Anterior cingulate cortex (tissue), 58 donors: ENCODE measurements at regions not wholly inside any gene's neighbourhood (a gene's known extent, or its start where the extent isn't known, plus 50 kb on each side); places are given as distances from the start of the nearest gene placed in this dataset.
A peak's percentile ranks its signal among the peaks of the same experiment; 100 is the strongest.

Experiments used
- DNase-seq, 58 donors: peaks; one replicate each; lab custom pipeline; 2025; lab: John Stamatoyannopoulos, UW

DNA sequence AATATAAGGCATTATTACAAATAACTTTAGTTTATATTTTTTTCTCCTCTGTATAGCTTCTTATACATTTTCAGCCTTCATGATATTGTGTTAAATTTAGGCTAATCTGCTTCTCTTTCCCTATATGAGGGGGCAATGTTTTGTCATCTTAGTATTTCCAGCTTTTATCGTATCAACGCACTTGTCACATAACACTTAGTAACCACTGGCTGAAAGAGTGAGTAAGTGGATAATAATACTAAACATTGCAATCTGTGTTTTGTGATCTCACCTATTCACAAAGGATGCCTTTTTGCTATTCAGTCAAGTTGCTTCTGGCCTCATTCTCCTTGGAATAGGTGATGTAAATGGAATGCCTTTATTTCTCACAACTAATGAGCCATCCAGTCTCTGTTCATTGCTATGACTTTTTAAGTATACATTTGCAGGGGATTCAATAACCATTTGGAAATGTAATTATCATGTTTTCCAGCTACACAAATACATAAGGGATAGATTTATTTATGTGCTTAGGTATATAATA, 260.9 kb downstream of the BMP4 start:
- DNase-seq, result no peak

DNA sequence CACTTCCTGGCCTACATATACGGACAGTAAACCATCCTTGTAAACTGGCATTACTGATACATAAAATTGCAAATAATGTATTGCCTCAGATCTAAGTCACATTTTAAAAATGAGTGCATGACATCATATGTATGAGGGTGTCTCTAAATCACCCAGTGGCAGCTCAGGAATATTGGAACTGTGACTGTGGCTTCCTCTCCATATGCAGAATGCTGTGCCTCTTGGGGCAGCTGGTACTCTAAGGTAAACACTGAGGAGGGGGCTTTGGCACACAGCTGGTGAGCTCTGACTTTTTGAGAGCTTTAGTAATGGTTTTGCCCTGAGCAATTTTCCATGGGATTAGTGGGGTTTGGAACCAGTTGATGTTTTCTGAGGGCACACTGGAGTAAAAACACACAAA, 263.7 kb downstream of the BMP4 start:
- no peak for DNase-seq

DNA sequence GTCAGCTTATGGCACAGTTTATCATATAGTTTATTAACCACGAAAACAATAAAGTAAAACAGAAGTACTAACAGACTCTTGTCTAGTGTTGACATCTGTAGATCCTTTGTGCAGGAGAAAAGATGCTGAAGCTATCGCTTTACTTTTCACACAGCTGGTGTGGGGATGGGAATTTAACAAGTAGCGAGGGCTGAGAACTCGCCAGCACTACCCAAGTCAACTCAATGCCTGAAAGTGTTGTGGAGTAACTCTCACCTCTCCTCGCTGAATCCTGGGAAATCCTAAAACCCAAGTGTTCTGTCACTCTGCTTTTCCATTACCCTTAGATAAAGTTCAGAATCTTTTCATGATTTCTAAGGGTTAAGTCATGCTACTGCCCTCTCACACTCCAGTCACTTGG, 264.2 kb downstream of the BMP4 start:
- no peak for DNase-seq

DNA sequence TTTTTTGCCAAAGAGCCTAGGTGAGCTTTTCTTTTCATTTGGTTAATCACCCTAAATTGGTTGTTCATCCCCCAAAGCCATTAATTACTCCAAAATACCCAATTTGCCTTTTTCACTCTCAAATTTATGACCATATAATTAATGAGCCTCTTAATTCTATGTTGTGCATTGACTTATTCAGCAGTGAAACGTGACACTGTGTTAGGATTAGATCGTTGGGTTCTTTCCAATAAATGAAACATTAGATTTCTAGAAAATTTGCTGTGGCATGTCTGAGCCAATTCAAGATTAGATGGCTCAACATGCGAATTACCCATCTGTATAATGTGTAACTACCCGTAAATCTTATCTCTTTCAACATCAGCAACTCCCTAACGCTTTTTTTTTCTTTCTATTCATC, 273.4 kb downstream of the BMP4 start:
- DNase-seq, result no peak

DNA sequence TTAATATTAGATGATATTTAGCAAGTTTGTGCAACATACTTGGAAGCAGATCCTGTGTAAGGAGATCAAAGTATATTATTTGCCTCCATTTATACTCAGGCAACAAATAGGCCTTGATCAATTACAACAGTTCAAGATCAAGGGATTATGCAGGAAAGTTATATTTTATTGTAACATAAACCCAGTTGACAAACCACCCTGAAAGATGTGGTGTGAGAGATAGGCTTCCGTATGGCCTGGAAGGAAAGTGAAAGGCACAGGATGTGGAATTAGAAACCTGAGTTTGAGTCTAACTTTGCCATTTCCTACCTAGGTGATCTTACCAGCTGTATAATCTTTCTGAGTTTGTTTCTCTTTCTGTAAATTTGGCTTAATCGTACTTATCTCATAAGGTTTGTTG, 284.1 kb downstream of the BMP4 start:
- DNase-seq, result no peak

DNA sequence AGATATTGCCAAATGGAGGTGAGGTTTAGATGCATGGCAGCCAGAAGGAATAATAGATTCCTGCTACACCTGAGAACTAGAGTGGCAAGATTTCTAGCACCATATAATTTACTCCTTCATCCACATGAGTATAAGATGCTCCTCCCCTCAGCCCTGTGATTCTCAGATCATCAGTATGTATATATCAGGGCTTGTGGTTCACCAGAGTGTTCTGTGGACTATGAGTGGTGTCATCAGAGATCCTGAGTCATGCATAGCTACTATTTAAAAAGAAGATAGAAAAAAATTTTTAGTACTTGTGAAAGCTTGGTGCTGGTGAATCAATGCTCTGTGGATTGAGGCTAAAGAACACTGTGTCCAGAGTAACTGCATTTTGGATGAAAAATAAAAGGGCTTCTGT, 285.9 kb downstream of the BMP4 start:
- DNase-seq, result no peak

DNA sequence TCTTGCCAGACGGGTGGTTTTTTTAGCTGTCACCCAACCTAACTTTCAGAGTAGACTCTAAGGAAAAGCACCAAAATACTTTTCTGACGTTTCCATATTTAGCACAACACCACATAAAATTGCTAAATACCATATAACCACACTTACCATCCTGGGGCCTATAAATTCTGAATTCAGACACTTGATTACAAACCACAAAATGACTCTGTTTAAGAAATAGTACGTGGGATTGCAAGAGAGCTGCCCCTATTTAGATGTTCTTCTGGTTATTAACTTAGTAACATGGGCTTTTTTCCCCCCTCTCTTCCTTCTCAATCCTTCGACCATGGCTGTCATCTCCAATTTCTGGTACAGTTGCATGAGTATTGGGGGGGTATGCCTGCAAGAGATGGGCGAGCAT, 287.7 kb downstream of the BMP4 start:
- DNase-seq, result no peak

DNA sequence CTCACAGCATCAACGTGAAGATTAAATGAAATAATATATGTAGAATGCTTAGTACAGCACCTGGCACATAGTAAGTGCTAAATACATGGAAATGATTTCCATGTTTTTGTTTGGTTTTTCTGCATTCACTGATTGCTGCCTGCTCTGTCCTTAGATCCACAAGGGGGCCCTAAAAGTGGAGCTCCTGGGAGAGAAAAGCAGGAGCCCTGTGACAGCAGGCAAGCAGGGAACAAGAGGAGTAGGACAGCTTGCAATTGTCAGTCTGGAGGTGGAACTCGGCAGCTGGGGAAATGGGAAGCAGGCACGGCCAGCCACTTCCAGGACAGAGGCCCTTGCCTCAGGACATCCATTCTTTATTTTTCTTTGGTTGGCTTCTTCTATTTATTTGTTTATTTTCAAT, 292.9 kb downstream of the BMP4 start:
- peak in 7 of 58 donors; percentile 1 to 37 (median 5) for DNase-seq

DNA sequence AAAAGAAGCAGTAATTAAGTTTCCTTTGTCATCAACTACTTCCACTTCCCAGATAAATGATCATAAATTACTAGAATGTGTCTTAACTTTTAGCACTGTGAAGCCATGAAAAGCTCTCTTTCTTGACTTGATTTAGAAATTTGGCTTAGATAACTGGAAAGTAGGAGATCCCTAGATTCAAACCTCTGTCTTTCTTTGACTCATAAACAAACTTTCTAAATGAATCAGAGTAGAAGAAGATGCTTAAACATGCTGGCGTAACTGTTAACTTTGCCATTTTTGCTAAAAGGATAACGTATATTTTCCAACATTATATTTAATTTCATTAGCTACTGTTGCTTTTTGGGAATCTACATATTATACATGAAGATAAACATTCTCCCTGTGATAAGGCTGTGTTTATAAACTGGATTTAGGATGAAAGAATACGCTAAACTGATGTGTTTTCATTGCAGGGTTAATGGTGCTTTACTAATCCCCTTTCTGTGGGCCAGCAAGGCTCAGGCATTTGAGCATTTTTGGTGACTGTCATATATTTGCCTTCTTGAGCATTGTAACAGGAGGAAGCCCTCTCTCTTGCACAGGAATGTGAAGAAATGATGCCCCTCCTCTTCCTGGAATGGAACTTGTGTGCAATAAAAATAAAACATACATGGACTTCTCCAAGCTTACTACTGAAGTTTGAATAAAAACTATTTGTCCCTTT, 301.4 kb downstream of the BMP4 start:
- DNase-seq, result no peak

DNA sequence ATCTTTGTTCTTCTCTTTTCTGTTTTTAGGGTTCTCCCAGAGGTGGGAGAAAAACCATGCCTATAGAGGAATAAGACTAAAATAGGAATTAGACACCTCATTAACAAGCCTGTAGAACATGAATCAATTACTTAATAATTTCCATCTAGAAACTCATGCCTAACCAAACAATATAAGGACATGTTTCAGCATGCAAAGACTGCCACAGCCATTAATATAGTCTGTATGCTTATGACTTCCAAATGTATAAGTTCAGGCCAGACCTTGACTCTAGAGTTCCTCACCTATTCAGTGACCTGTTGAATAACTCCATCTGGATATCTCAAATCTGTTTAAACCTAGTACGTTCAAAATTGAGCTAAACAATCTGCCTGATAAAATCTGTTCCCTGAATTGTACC, 304.6 kb downstream of the BMP4 start:
- no peak for DNase-seq

DNA sequence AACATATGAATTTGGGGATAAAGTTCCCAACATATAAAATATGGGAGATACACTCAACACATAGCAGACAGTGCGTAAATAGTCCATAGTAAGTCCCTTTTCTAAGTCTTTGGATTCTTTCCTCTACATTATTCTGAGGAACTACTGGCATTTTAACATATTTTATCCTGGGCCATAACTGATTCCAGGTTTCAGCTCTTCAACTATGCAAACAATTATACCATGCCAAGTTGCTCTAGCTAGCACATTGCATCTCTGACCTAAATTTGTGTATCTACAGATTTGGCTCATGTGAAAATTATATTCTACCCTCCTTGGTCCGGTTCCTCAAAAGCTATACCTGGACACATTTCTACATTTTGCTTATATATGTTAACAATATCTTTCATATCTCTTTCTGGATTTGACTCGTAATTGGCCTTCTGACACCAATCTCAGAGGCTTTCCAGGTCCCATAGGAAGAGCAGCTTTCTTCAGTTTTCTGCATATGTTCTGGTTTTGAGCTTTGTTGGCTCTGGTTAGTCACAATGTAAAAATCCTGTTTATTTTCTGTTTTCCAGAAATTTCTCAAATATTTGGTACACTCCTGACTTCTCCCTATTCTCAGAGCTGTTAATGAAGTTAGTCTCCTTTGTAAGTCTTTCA, 305.4 kb downstream of the BMP4 start:
- DNase-seq, result no peak

DNA sequence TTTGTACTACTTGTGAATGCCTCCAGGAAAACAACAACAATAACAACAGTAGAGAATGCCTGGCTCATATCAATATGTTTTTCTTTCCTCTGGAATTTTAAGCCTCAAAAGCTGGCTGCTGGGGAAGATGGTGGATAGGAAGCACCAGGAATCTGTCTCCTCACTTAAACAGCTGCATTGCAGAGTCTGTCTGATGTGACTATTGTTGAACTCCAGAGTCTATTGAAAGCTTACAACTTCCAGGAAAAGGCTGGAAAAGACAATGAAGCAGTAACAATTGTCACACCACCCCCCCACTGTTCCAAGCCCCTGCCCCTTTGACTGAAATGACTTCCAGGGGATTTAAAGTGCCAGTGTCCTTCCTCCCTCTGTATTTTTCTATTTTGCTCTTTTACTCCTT, 309.7 kb downstream of the BMP4 start:
- DNase-seq, result no peak

DNA sequence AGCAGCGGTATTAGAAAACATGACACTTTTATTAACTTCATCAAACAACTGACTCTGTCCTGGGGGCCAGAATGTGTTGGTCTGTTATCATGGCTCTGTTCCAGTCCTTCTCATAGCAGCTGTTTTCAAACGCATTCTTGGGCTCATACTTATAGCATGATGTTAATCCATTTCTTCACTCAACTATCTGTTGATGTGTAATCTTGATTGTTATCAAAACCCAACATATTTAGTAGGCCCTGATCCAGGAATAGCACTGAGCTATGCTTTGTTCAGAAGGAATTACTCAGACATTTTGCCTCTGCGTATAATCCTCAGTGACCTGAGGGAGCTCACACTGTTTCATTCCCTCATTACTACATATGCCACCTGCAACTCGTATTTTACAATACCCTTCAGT, 315.9 kb downstream of the BMP4 start:
- DNase-seq, result no peak

DNA sequence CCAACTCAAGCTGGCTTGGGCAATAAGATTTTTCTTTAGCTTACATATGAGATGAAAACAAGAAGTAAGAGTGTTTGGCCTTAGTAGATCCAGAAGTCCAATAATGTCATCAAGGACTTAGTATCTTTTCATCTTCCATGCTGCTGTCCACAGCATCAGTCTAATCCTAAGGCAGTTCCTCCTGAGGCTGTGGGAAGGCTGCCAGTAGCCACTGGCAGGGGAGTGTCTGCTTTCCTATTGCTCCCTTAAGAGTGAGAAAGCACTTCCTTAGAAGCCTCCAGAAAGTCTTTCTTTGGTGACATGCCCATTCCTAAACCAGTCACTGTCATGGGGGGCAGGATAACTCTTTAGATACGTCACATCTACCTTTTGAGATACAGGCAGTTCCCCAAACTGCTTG, 317.7 kb downstream of the BMP4 start:
- DNase-seq, result no peak

DNA sequence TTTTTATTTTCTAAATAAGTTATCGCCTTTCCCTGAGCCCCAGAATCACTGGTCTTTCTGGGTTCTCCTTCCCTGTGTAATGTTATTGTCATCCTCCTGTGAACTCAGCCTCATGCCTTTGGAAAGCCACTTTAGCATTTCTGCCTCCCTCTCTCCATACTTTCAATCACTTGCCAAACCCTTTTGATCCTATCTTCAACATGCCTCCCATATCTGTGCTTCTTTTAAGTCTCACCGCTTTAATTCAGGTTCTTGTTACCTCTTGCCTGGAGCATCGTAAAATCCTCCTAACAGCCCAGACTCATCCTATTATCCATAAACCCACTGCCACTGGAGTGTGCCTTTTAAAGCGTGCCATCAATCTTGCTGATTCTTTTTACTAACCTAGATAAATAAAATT, 321.8 kb downstream of the BMP4 start:
- no peak for DNase-seq

DNA sequence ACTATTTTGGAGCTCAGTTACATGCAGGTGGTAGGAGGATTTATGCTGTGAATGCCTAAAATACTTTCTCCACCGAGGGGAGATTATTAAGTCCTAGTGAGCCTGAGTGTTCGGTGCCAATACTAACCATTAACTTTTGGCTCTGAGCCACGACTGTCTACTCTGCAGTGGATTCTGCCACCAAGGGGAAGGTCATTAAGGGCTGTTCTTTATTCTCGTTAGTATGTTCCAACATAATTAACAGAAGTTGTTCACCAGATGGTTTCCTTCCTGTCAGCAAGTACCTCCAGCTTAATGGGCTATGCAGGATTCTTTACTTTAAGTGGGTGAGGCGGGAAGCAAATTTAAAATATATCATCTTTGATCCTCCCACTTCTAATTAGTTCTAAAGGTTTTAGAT, 326.3 kb downstream of the BMP4 start:
- no peak for DNase-seq

DNA sequence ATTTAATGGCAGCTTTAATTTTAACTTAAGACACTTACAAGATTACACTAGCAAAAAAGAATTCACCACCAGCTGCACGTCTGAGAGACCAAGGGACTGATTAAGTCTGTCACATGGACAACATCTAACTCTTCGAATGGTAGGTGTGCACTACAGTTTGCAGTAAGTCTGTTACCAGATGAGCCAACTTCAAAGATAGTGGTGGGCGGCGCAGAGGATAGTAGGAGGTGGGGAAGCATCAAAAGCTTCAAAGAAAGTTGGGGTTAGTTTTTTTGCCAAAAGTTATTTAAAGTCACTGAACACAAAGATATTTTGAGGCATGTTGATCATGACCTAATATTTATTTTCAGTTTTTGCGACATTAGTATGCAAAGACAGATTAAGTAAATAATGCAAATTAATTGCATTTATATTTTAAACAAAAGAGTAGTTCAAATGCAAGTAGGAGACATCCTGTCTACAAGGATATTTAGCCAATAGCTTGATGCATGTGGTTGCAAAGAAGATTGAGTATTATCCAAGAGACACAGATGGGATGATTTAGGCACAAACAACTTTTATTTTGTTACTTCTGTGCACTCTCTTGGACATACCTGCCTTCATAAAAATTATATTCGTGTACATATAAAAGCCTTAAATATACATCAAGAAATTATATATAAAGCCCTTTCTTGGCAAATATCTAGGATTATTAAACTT, 327.7 kb downstream of the BMP4 start:
- DNase-seq, result peak in 2 of 58 donors; percentile 1 to 5

DNA sequence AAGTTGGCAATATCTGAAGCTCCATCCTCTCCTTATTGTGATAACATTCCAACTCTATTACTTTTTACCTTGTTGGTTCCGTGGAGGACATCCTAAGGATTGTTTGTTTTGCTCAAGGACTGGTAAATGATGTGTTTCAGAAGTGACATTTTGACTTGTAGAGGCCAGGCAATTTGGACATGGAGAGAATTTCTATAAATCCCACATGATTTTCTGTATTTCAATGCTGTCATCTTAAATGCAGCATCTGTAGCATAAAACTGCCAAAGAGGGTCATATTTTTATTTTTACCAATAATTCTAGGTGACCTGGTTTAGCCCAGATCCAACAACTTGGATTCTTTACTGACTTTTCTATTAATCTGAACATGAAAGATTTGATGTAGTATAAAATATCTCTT, 328.4 kb downstream of the BMP4 start:
- DNase-seq, result no peak

DNA sequence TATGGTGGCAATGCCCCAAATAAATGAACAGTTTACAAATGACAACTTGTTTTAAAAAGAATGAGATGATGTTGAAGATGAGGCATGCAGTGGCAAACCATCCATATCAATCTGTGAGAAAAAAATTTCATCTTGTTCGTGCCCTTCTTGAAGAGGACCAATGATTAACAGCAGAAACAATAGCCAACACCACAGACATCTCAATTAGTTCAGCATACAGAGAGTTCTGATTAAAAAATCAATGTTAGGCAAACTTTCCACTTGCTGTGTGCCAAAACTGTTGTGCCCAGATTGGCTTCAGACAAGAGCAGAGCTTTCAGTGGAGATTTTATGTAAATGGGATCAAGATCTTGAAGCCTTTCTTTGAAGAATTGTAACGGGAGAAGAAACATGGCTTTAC, 329.9 kb downstream of the BMP4 start:
- no peak for DNase-seq

DNA sequence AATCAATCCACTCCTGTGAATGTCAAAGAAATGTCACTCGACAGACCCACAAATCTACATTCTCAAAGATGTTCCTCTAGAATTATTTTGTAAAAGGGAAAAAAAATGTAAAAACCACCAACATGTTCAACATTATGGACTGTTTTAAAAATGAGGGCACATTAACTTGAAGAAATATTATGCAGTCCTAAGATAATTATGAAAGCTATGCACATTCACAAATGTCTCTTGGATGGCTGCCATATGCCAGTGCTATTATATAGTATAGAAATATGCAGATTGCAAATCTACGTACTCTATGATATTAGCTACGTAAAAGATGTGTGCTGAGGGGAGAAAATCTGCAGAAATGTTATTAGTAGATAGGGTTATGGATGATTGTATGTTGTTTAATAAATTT, 334.2 kb downstream of the BMP4 start:
- DNase-seq, result no peak

DNA sequence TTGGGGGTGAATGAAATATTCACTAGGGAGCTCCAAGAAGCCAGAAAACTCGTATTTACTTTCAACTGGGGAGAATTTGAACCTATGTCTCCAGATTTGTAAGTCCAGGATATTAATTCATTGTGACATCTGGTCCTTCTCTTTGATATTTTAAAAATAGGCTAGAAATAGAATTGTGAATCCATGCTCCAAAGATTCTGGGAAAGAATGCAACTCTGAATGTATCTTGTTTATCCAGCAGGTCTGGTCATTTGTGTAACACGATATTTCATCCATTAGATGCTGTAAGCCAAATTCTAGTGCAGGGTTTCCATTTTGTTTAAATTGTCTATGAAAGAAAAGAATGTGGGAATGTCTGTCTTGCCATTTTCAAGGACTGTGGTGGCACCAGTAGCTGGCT, 334.7 kb downstream of the BMP4 start:
- no peak for DNase-seq

DNA sequence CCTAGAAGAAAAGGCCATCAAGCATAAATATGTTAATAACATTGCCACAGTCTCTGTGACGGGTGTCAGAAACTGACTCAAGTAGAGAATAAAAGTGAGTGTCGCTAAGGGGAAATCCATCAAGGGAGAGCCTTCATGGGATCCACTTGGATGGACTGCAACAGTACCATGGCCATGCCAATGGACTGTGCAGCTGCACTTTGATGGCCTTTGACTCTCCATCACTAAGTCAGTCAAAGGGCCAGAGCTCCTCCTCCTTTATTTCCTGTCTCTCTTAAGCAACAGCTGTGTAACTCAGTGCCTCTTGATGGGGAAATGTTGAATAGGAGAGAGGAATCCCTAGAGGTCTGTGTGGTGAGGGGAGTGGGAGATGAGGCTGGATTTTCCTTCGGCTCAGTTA, 335.2 kb downstream of the BMP4 start:
- DNase-seq, result no peak
